Prostate gland (tissue), 2 donors: ENCODE measurements at regions not wholly inside any gene's neighbourhood (a gene's known extent, or its start where the extent isn't known, plus 50 kb on each side); places are given as distances from the start of the nearest gene placed in this dataset.

Source experiments
- CTCF ChIP-seq, 4 experiments: fragments of 200-600 bp in 2 of 4; fragments of 450-650 bp in 2 of 4; sonication (generic) in 2 of 4; IDR thresholded peaks; 1 replicate in 3 of 4; 2 replicates in 1 of 4; pipeline ENCODE4 v1.5.1; 2016 to 2019; ENCODE audit warnings: antibody characterized with exemption in 4 of 4, mild to moderate bottlenecking in 2 of 4, moderate library complexity in 2 of 4
- POLR2A ChIP-seq: fragments of 450-650 bp; IDR thresholded peaks from one replicate; pipeline ENCODE4 v1.6.1; 2016; ENCODE audit warnings: antibody characterized with exemption, mild to moderate bottlenecking
- POLR2AphosphoS5 ChIP-seq: sonication (generic); formaldehyde crosslinking; IDR thresholded peaks from one replicate; pipeline ENCODE4 v1.6.1; 2017; ENCODE audit warnings: antibody characterized with exemption

GRCh38 chr18:30234755-30235154, 807.8 kb downstream of the DSC3 start:
- no peak for TF ChIP-seq CTCF (IDR thresholded peaks at IDR 0.05)
- no peak for TF ChIP-seq POLR2AphosphoS5
- no peak for TF ChIP-seq POLR2A
